GM10248 (cell line): ENCODE measurements at regions not wholly inside any gene's neighbourhood (a gene's known extent, or its start where the extent isn't known, plus 50 kb on each side); places are given as distances from the start of the nearest gene placed in this dataset.
"Not testable (repeated sequence)": the region's sequence is repeated elsewhere in the genome, so short reads cannot be mapped to it uniquely, and the experiment has no call there.

Experiments used
- CTCF ChIA-PET: fragments of 300-600 bp; sonication (Branson Sonifier 250); formaldehyde crosslinking; extraction: SDS; loops from one replicate; lab custom pipeline; 2021; ENCODE audit warnings: antibody characterized with exemption; lab: Yijun Ruan, JAX
- POLR2A ChIA-PET: fragments of 350-650 bp; sonication (Branson Sonifier 250); formaldehyde crosslinking; extraction: SDS; loops from one replicate; lab custom pipeline; 2020; ENCODE audit warnings: antibody characterized with exemption; lab: Yijun Ruan, JAX
- DNase-seq: peaks from one replicate; pipeline ENCODE4 v3.0.0; 2012; ENCODE audit errors: extremely low spot score
- CTCF ChIP-seq: IDR thresholded peaks from 2 replicates; pipeline ENCODE4 v1.5.1; 2012; ENCODE audit warnings: mild to moderate bottlenecking, low read depth; ENCODE audit errors: extremely low read depth, missing control alignments, control extremely low read depth

GRCh38 chr9:75687359-75687953 lies 203.0 kb upstream of the PCSK5 start:
- no peak for TF ChIP-seq CTCF
- DNase-seq: no peak
- POLR2A ChIA-PET: no interaction called here
- CTCF ChIA-PET: interaction anchor here (1.0 kb wide), 1 partner anchor 10 kb away, joined by 3 read pairs; no protein-coding TSS in a partner anchor

GRCh38 chr9:75690551-75690950 lies 199.9 kb upstream of the PCSK5 start:
- CTCF ChIA-PET, POLR2A ChIA-PET: not testable (repeated sequence)

GRCh38 chr9:75691408-75691807 lies 199.1 kb upstream of the PCSK5 start:
- CTCF ChIA-PET: no interaction called here
- DNase-seq: no peak

More at GRCh38 chr9:75690551-75690950, 199.9 kb upstream of the PCSK5 start:
- not testable (repeated sequence) for DNase-seq

GRCh38 chr9:75692309-75692708 lies 198.2 kb upstream of the PCSK5 start:
- DNase-seq: no peak
- POLR2A ChIA-PET: no interaction called here
- CTCF ChIA-PET: no interaction called here
- TF ChIP-seq CTCF: no peak

More at GRCh38 chr9:75691408-75691807, 199.1 kb upstream of the PCSK5 start:
- POLR2A ChIA-PET: no interaction called here
- TF ChIP-seq CTCF: no peak

GRCh38 chr9:75695921-75696320 lies 194.6 kb upstream of the PCSK5 start:
- ChIA-PET POLR2A (no interaction called here), CTCF (interaction anchor here (0.9 kb wide), 1 partner anchor 10 kb away, joined by 3 read pairs; no protein-coding TSS in a partner anchor)
- DNase-seq: no peak
- no peak for TF ChIP-seq CTCF

- POLR2A ChIA-PET: no interaction called here
- CTCF ChIA-PET: interaction anchor here (1.2 kb wide), 1 partner anchor 27 kb away, joined by 3 read pairs; no protein-coding TSS in a partner anchor
- no peak for DNase-seq
- TF ChIP-seq CTCF: no peak
These were observed 191.5 kb upstream of the PCSK5 start for GRCh38 chr9:75699017-75699416.

GRCh38 chr9:75699625-75700251 lies 190.7 kb upstream of the PCSK5 start:
- ChIA-PET CTCF (interaction anchor here (1.2 kb wide), 1 partner anchor 26 kb away, joined by 3 read pairs; no protein-coding TSS in a partner anchor), POLR2A (no interaction called here)
- TF ChIP-seq CTCF: no peak
- no peak for DNase-seq
